ENCODE measurements at regions not wholly inside any gene's neighbourhood (a gene's known extent, or its start where the extent isn't known, plus 50 kb on each side); places are given as distances from the start of the nearest gene placed in this dataset.
A peak's percentile ranks its signal among the peaks of the same experiment; 100 is the strongest.
"Not testable (repeated sequence)": the region's sequence is repeated elsewhere in the genome, so short reads cannot be mapped to it uniquely, and the experiment has no call there.

GRCh38 chr17:27209316-27209715 is 84.6 kb upstream of the WSB1 start:
- DNase-seq (ENCODE audit: low spot score) = no peak

DNA sequence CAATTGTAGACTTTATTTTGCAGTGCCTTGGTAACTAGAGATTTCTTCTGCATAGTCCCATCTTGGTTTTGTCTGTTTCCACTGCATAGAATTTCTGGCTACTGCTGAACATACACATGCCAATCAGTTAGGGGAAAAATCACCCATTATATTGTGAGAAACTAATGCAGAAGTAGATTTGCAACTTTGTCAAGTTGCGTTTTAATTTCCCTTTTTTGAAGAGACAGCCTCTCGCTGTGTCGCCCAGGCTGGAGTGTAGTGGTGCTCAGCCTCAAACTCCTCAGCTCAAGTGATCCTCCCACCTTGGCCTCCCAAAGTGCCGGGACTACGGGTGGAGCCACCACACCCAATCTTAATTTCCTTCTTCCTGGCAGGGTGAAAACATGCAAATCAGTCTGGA is 83.1 kb upstream of the WSB1 start:
- DNase-seq (ENCODE audit: low spot score) = not testable (repeated sequence)

GRCh38 chr17:27216836-27217235 is 77.1 kb upstream of the WSB1 start:
- DNase-seq (ENCODE audit: low spot score) = no peak

DNA sequence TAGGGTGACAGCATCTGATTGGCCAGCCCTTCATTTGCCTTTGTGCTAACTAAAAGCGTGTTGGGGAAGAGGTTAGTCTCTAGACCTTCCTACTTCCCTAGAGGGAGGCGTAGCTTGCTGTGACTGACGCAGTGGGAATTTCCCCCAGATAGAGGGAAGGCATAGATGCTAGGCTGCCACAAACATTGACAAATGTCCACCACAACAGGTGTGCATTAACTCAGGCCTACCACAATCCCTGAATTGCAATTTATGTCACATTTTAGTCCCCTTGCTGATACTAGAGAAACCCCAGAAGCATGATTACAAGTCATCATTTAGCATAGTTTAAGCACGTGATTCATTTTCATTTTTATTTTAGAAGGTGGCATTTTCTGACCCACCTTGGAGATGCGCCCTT is 76.3 kb upstream of the WSB1 start:
- DNase-seq (ENCODE audit: low spot score) = no peak

DNA sequence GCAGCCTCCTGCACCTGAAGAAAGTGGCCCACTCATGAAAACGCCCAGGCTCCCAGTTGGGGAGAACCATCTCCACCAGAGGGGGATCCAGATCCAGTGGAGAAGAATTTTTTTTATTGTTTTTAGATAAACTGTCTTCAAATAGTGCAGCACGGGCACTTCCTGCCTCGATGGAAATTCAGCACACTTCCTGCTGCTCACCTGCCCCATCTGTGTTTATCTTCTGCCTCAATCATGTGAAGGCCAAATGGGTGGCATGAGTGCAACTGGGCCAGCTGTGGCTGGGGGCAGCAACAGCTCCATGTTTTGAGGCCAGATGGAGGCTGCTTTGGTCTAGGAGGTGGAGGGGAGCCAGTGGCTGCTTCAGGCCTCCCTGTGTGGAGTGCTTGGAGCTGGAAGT is 75.9 kb upstream of the WSB1 start:
- DNase-seq (ENCODE audit: low spot score) = no peak

- DNase-seq (ENCODE audit: low spot score) = no peak
Measured at GRCh38 chr17:27218719-27219488, 75.0 kb upstream of the WSB1 start.

- no peak for DNase-seq (ENCODE audit: low spot score)
Measured at GRCh38 chr17:27222515-27222914, 71.4 kb upstream of the WSB1 start.

DNA sequence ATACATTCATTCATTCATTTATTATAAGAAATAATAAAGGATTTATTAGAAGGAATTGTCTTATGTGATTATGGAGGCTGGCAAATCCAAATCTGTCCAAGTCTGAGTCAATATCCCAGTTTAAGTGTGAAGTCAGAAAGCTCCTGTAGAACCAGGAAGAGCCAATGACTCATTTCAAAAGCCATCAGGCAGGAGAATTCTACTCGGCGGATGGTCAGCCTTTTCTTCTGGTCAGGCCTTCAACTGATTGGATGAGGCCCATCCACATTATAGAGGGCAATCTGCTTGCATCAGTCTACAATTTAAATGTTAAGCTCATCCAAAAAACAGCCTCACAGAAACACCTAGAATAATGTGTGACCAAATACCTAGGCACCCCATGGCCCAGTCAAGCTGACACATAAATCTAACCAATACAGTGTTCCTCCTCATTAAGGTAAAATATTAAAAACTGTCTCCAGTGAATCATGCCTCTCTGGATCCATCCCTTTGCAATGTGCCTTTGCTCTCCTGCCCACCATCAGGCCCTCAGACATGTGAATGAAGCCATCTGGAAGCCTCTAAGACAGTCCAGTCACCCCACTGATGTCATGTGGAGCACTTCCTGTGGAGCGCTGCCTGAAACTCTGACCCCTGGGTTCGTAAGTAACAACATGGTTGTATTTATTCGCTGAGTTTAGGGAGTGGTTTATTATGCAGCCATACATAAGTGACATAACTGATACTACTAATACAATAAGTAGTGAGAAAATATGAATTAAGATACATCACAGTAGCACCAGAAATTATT is 69.2 kb upstream of the WSB1 start:
- DNase-seq (ENCODE audit: low spot score) = no peak

GRCh38 chr17:27226611-27227230 is 67.2 kb upstream of the WSB1 start:
- no peak for DNase-seq (ENCODE audit: low spot score)

DNA sequence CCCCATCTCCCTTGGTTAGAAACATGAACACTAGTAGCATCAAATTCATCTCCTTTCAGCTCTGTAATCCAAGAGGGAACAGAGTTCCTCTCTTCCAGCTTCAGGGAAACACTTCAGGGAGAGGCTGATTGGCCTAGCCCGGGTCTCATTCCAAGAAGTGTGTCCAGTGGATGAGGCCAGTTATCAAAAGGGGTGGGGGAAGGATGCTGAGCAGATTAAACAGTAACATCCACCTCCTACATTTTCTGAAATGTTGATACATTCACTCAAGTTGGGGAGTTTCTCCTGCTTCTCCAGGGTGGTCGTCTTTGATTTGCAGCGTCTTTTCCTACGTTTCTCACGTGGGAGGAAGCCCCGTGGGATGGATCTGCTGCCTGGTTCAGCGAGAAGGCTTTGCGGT is 62.9 kb upstream of the WSB1 start:
- no peak for DNase-seq (ENCODE audit: low spot score)

DNA sequence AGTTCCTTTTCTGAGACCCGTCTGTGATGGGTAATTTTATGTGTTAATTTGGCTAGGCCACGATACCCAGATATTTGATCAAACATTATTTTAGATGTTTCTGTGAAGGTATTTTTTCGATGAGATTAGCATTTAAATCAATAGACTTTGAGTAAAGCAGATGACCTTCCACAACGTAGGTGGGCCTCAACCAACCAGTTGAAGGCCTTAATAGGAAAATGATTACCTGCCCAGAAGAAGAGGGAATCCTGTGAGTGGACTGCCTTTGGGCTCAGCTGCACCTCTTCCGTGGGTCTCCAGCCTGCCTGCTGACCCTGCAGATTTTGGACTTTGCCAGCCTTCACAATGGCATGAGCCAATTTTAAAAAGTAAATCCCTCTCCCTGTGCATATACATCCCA is 61.6 kb upstream of the WSB1 start:
- no peak for DNase-seq (ENCODE audit: low spot score)

- no peak for DNase-seq (ENCODE audit: low spot score)
Measured at GRCh38 chr17:27233059-27233458, 60.9 kb upstream of the WSB1 start.

GRCh38 chr17:27233776-27234175 is 60.1 kb upstream of the WSB1 start:
- DNase-seq (ENCODE audit: low spot score) = no peak

GRCh38 chr17:27236717-27237315 is 57.1 kb upstream of the WSB1 start:
- peak; percentile 83 for DNase-seq (ENCODE audit: low spot score)

- DNase-seq (ENCODE audit: low spot score) = no peak
Measured at GRCh38 chr17:27237890-27238289, 56.0 kb upstream of the WSB1 start.

DNA sequence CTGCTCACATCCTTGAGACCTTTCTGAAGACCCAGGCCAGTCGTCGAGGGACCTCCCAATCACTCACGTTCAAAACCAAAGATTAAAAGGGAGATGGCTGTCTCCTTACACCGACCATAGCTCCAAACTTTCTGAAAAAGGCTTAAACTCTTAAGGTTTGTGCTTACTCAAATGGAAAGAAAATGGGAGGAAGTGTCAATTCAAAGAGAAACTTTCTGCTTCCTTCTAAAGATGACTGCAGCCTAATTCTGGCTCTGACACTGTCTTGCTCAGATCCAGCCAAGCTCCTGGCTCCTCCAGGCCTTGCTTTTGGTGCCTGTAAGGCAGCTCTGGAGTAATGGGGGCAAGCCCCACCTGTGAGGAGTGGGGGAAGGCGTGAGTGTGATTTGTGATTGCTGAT is 54.9 kb upstream of the WSB1 start:
- no peak for DNase-seq (ENCODE audit: low spot score)

DNA sequence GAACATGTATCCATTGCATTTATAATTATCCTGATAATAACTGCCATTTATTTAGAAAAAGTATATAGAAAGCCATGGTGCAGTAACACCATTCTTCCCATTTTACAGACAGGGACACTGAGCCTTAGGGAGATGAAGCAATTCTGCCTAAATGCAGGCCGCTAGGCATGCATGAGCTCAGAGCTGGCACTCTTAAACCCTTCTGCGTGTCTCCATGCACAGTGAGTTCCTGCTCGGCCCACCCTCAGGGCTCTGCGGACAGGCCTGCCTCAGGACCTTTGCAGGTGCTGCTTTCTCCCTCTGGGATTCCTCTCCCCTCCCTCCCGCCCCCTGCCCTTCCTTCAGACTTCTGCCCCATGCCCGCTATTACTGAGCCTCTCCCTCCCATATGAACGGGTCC is 54.3 kb upstream of the WSB1 start:
- no peak for DNase-seq (ENCODE audit: low spot score)

GRCh38 chr17:27240086-27240801 is 53.7 kb upstream of the WSB1 start:
- DNase-seq (ENCODE audit: low spot score) = no peak

GRCh38 chr17:27240802-27241155 is 53.1 kb upstream of the WSB1 start:
- DNase-seq (ENCODE audit: low spot score) = no peak

DNA sequence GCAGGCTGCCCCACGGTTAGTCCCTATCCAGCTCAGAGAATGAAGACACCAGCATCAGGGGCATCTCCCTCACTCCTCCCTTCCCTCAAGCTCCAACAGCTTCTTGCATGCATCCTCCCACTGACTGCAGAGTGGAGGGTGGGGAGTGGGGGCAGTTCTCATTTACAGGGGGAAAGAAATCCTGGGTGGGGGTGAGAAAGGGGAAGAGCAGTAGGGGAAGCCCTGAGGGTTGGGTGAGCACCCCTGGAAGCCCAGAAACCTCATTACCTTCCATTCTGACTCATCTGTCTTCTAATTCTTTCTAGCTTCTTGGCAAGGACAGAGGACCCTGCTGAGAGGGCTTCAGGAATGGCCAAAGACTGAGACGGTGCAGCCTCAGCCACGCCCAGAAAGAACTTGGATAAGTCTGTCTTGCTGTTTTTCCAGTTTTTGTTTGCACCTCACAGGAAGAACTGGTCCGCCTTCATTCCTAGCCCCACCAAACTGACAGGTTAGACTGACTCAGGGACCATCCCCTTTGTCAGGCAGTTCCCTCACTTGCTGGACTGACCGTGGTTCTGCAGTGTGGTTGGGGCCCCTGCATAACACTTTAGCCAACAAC is 52.5 kb upstream of the WSB1 start:
- no peak for DNase-seq (ENCODE audit: low spot score)

- DNase-seq (ENCODE audit: low spot score) = no peak
Measured at GRCh38 chr17:27242951-27243350, 51.0 kb upstream of the WSB1 start.

- no peak for DNase-seq (ENCODE audit: low spot score)
Measured at GRCh38 chr17:27244011-27244410, 49.9 kb upstream of the WSB1 start.
